Lower leg skin (tissue), 3 donors: ENCODE measurements at regions not wholly inside any gene's neighbourhood (a gene's known extent, or its start where the extent isn't known, plus 50 kb on each side); places are given as distances from the start of the nearest gene placed in this dataset.

Source experiments
- CTCF ChIP-seq, 3 donors: fragments of 450-650 bp; IDR thresholded peaks; one replicate each; pipeline ENCODE4 v1.5.1; 2016; ENCODE audit warnings: antibody characterized with exemption in 3 of 3, mild to moderate bottlenecking in 3 of 3, moderate library complexity in 2 of 3
- POLR2A ChIP-seq, 2 donors: fragments of 450-650 bp; IDR thresholded peaks; one replicate each; pipeline ENCODE4 v1.6.1; 2016 to 2017; ENCODE audit warnings: antibody characterized with exemption in 2 of 2, mild to moderate bottlenecking in 1 of 2, moderate library complexity in 1 of 2

- TF ChIP-seq CTCF (IDR thresholded peaks at IDR 0.05) (no peak), POLR2A (IDR thresholded peaks at IDR 0.05) (no peak)
These were observed 122.0 kb upstream of the LDB2 start for GRCh38 chr4:17020451-17020850.
